Middle frontal gyrus (tissue), 1 donor: ENCODE measurements at regions not wholly inside any gene's neighbourhood (a gene's known extent, or its start where the extent isn't known, plus 50 kb on each side); places are given as distances from the start of the nearest gene placed in this dataset.
A peak's percentile ranks its signal among the peaks of the same experiment; 100 is the strongest.
"Not testable (repeated sequence)": the region's sequence is repeated elsewhere in the genome, so short reads cannot be mapped to it uniquely, and the experiment has no call there.

Source experiments
- DNase-seq: peaks from one replicate; pipeline ENCODE4 v3.0.0-alpha.2; 2015; ENCODE audit warnings: low spot score; ENCODE audit errors: extremely low spot score

- DNase-seq, result no peak
Observed at GRCh38 chr17:68097161-68097805, 61.7 kb downstream of the KPNA2 start.

GRCh38 chr17:68099341-68099753 is 63.8 kb downstream of the KPNA2 start:
- DNase-seq, result not testable (repeated sequence)

- DNase-seq, result no peak
Observed at GRCh38 chr17:68100000-68100641, 64.6 kb downstream of the KPNA2 start.

GRCh38 chr17:68101075-68101986 is 65.8 kb downstream of the KPNA2 start:
- peak; percentile 63 for DNase-seq

- DNase-seq, result no peak
Observed at GRCh38 chr17:68101987-68102314, 66.4 kb downstream of the KPNA2 start.

GRCh38 chr17:68102318-68102758 is 66.8 kb downstream of the KPNA2 start:
- DNase-seq, result no peak

GRCh38 chr17:68103148-68103547 is 67.6 kb downstream of the KPNA2 start:
- no peak for DNase-seq

- no peak for DNase-seq
Observed at GRCh38 chr17:68106085-68106484, 70.5 kb downstream of the KPNA2 start.

- DNase-seq, result no peak
Observed at GRCh38 chr17:68107373-68107772, 71.8 kb downstream of the KPNA2 start.

- no peak for DNase-seq
Observed at GRCh38 chr17:68108313-68109000, 72.9 kb downstream of the KPNA2 start.

- not testable (repeated sequence) for DNase-seq
Observed at GRCh38 chr17:68109404-68109803, 73.9 kb downstream of the KPNA2 start.

GRCh38 chr17:68116211-68116610 is 80.7 kb downstream of the KPNA2 start:
- DNase-seq, result not testable (repeated sequence)

- DNase-seq, result no peak
Observed at GRCh38 chr17:68122587-68122986, 87.1 kb downstream of the KPNA2 start.

GRCh38 chr17:68125111-68125870 is 89.8 kb downstream of the KPNA2 start:
- DNase-seq, result no peak

- DNase-seq, result no peak
Observed at GRCh38 chr17:68127914-68128313, 92.4 kb downstream of the KPNA2 start.

GRCh38 chr17:68131456-68131855 is 95.9 kb downstream of the KPNA2 start:
- no peak for DNase-seq

- no peak for DNase-seq
Observed at GRCh38 chr17:68133346-68134045, 98.0 kb downstream of the KPNA2 start.

- no peak for DNase-seq
Observed at GRCh38 chr17:68134046-68134637, 98.6 kb downstream of the KPNA2 start.

GRCh38 chr17:68134731-68135130 is 99.2 kb downstream of the KPNA2 start:
- DNase-seq, result no peak
